DMS153 treated with DMSO at 0.1 percent for 48 hours (cell line): ENCODE measurements at regions not wholly inside any gene's neighbourhood (a gene's known extent, or its start where the extent isn't known, plus 50 kb on each side); places are given as distances from the start of the nearest gene placed in this dataset.
A peak's percentile ranks its signal among the peaks of the same experiment; 100 is the strongest.

Experiments
- DNase-seq: peaks from one replicate; lab custom pipeline; 2025; ENCODE audit not compliant: unreplicated experiment; lab: John Stamatoyannopoulos, UW

- no peak for DNase-seq
Measured at GRCh38 chr18:51789871-51790270, 550.1 kb upstream of the DCC start.

GRCh38 chr18:51801514-51801913 lies 538.5 kb upstream of the DCC start:
- no peak for DNase-seq

GRCh38 chr18:51802569-51803428 lies 537.2 kb upstream of the DCC start:
- no peak for DNase-seq

GRCh38 chr18:51807336-51807735 lies 532.7 kb upstream of the DCC start:
- no peak for DNase-seq

GRCh38 chr18:51811883-51812282 lies 528.1 kb upstream of the DCC start:
- no peak for DNase-seq

- no peak for DNase-seq
Measured at GRCh38 chr18:51813740-51814139, 526.3 kb upstream of the DCC start.

- no peak for DNase-seq
Measured at GRCh38 chr18:51821610-51822009, 518.4 kb upstream of the DCC start.

- DNase-seq = no peak
Measured at GRCh38 chr18:51824746-51825145, 515.3 kb upstream of the DCC start.

GRCh38 chr18:51833850-51834249 lies 506.1 kb upstream of the DCC start:
- DNase-seq = no peak

GRCh38 chr18:51848702-51849101 lies 491.3 kb upstream of the DCC start:
- no peak for DNase-seq

- DNase-seq = no peak
Measured at GRCh38 chr18:51852681-51853080, 487.3 kb upstream of the DCC start.

GRCh38 chr18:51857989-51858388 lies 482.0 kb upstream of the DCC start:
- no peak for DNase-seq

- DNase-seq = no peak
Measured at GRCh38 chr18:51861046-51861445, 479.0 kb upstream of the DCC start.

- DNase-seq = no peak
Measured at GRCh38 chr18:51862051-51862715, 477.8 kb upstream of the DCC start.

- no peak for DNase-seq
Measured at GRCh38 chr18:51864219-51864965, 475.6 kb upstream of the DCC start.

GRCh38 chr18:51865538-51865937 lies 474.5 kb upstream of the DCC start:
- DNase-seq = no peak

- DNase-seq = no peak
Measured at GRCh38 chr18:51867767-51868166, 472.2 kb upstream of the DCC start.

GRCh38 chr18:51878724-51879123 lies 461.3 kb upstream of the DCC start:
- DNase-seq = no peak

- no peak for DNase-seq
Measured at GRCh38 chr18:51879329-51879728, 460.7 kb upstream of the DCC start.

GRCh38 chr18:51881394-51881793 lies 458.6 kb upstream of the DCC start:
- no peak for DNase-seq

GRCh38 chr18:51884039-51884438 lies 456.0 kb upstream of the DCC start:
- DNase-seq = no peak

- DNase-seq = peak; percentile 26
Measured at GRCh38 chr18:51890762-51891161, 449.2 kb upstream of the DCC start.
